GM21367 (cell line): ENCODE measurements at regions not wholly inside any gene's neighbourhood (a gene's known extent, or its start where the extent isn't known, plus 50 kb on each side); places are given as distances from the start of the nearest gene placed in this dataset.
"Not testable (repeated sequence)": the region's sequence is repeated elsewhere in the genome, so short reads cannot be mapped to it uniquely, and the experiment has no call there.

ENCODE experiments used
- ATAC-seq: cut with Tn5 transposase; IDR thresholded peaks from one replicate; pipeline ENCODE4 v1.9.1; 2021; ENCODE audit not compliant: unreplicated experiment

GRCh38 chr3:72171946-72172345 lies 387.0 kb upstream of the PROK2 start:
- ATAC-seq = no peak

GRCh38 chr3:72171463-72171881 lies 386.5 kb upstream of the PROK2 start:
- ATAC-seq = no peak

GRCh38 chr3:72169561-72170472 lies 384.9 kb upstream of the PROK2 start:
- no peak for ATAC-seq

GRCh38 chr3:72169120-72169519 lies 384.2 kb upstream of the PROK2 start:
- ATAC-seq = no peak

- no peak for ATAC-seq
These were observed 380.9 kb upstream of the PROK2 start for GRCh38 chr3:72165808-72166207.

GRCh38 chr3:72165317-72165716 lies 380.4 kb upstream of the PROK2 start:
- no peak for ATAC-seq

GRCh38 chr3:72164635-72164978 lies 379.7 kb upstream of the PROK2 start:
- ATAC-seq = no peak

- ATAC-seq = peak; percentile 88
These were observed 379.1 kb upstream of the PROK2 start for GRCh38 chr3:72163809-72164634.

- no peak for ATAC-seq
These were observed 377.8 kb upstream of the PROK2 start for GRCh38 chr3:72162649-72163184.

- ATAC-seq = no peak
These were observed 377.1 kb upstream of the PROK2 start for GRCh38 chr3:72161881-72162595.

- not testable (repeated sequence) for ATAC-seq
These were observed 376.3 kb upstream of the PROK2 start for GRCh38 chr3:72161285-72161684.

GRCh38 chr3:72160351-72160750 lies 375.4 kb upstream of the PROK2 start:
- no peak for ATAC-seq

GRCh38 chr3:72159487-72159886 lies 374.5 kb upstream of the PROK2 start:
- ATAC-seq = no peak

GRCh38 chr3:72158639-72159326 lies 373.8 kb upstream of the PROK2 start:
- ATAC-seq = no peak

GRCh38 chr3:72157748-72158638 lies 373.0 kb upstream of the PROK2 start:
- peak; percentile 44 for ATAC-seq

GRCh38 chr3:72155391-72156064 lies 370.6 kb upstream of the PROK2 start:
- ATAC-seq = no peak

- no peak for ATAC-seq
These were observed 369.7 kb upstream of the PROK2 start for GRCh38 chr3:72154391-72155335.
